T-cell (primary cell): ENCODE measurements at regions not wholly inside any gene's neighbourhood (a gene's known extent, or its start where the extent isn't known, plus 50 kb on each side); places are given as distances from the start of the nearest gene placed in this dataset.
"Not testable (repeated sequence)": the region's sequence is repeated elsewhere in the genome, so short reads cannot be mapped to it uniquely, and the experiment has no call there.

Experiments used
- ATAC-seq, 4 experiments: fragments of 200-7000 bp in 3 of 4; fragments of 150-1000 bp in 1 of 4; cut with Tn5 transposase; replicated peaks in 1 of 4; 1 replicate in 3 of 4; 2 replicates in 1 of 4; pipeline ENCODE4 v1.10.0; 2021; ENCODE audit warnings: moderate library complexity in 3 of 4, mild to moderate bottlenecking in 2 of 4, moderate number of reproducible peaks in 1 of 4
- CTCF ChIA-PET, 2 donors: fragments of 300-600 bp; sonication (Branson Sonifier 250); formaldehyde crosslinking; loops; one replicate each; lab custom pipeline; 2022; ENCODE audit warnings: antibody characterized with exemption in 2 of 2; lab: Charles Lee
- POLR2A ChIA-PET, 2 donors: fragments of 300-600 bp; sonication (Branson Sonifier 250); formaldehyde crosslinking; loops; one replicate each; lab custom pipeline; 2022; ENCODE audit warnings: antibody characterized with exemption in 2 of 2; lab: Charles Lee
- DNase-seq, 35 experiments: peaks; one replicate each; pipeline versions ENCODE4 v3.0.0 to v3.0.0-alpha.2; 2013 to 2023
- H3K27ac ChIP-seq: one replicate; pipeline ENCODE4 v1.5.1; 2013; ENCODE audit warnings: low read length
- H3K27me3 ChIP-seq, 2 experiments: replicated peaks in 1 of 2; 1 replicate in 1 of 2; 2 replicates in 1 of 2; pipeline versions ENCODE4 v1.6.1 to v1.7.0; 2013; ENCODE audit warnings: low read length in 1 of 2, mixed read lengths in 1 of 2; ENCODE audit not compliant: control insufficient read depth in 2 of 2, insufficient read depth in 2 of 2; ENCODE audit errors: extremely low read depth in 1 of 2
- H3K36me3 ChIP-seq, 2 donors: 1 replicate in 1 of 2; 2 replicates in 1 of 2; pipeline versions ENCODE4 v1.6.1 to v1.7.0; 2013; ENCODE audit warnings: low read length in 1 of 2; ENCODE audit not compliant: control insufficient read depth in 2 of 2, insufficient read depth in 1 of 2; ENCODE audit errors: extremely low read depth in 1 of 2
- H3K4me1 ChIP-seq, 2 experiments: 1 replicate in 1 of 2; 2 replicates in 1 of 2; pipeline versions ENCODE4 v1.6.1 to v1.7.0; 2013; ENCODE audit warnings: low read length in 2 of 2, mixed read lengths in 1 of 2; ENCODE audit not compliant: insufficient read depth in 2 of 2, control insufficient read depth in 1 of 2; ENCODE audit errors: extremely low read depth in 1 of 2
- H3K4me3 ChIP-seq, 2 donors: 1 replicate in 1 of 2; 2 replicates in 1 of 2; pipeline versions ENCODE4 v1.5.1 to v1.7.0; 2013; ENCODE audit warnings: mild to moderate bottlenecking in 2 of 2, low read length in 1 of 2, moderate library complexity in 1 of 2; ENCODE audit not compliant: control insufficient read depth in 1 of 2; ENCODE audit errors: extremely low read depth in 1 of 2
- H3K9me3 ChIP-seq: 2 replicates; pipeline ENCODE4 v1.7.0; 2013
- H3K27ac Mint-ChIP-seq, 2 donors: one replicate each; pipeline ENCODE4 v1.8.0; 2020 to 2021; ENCODE audit warnings: mild to moderate bottlenecking in 2 of 2, mixed read lengths in 2 of 2
- H3K27me3 Mint-ChIP-seq, 2 donors: one replicate each; pipeline ENCODE4 v1.8.0; 2021 to 2022; ENCODE audit warnings: mixed read lengths in 2 of 2
- H3K36me3 Mint-ChIP-seq: one replicate; pipeline ENCODE4 v1.8.0; 2021; ENCODE audit warnings: mixed read lengths
- H3K4me1 Mint-ChIP-seq, 3 donors: one replicate each; pipeline ENCODE4 v1.8.0; 2020 to 2022; ENCODE audit warnings: mixed read lengths in 3 of 3, mild to moderate bottlenecking in 1 of 3
- H3K4me3 Mint-ChIP-seq, 3 donors: one replicate each; pipeline ENCODE4 v1.8.0; 2020 to 2022; ENCODE audit warnings: mild to moderate bottlenecking in 3 of 3, mixed read lengths in 3 of 3, moderate library complexity in 3 of 3
- H3K9me3 Mint-ChIP-seq, 3 donors: one replicate each; pipeline ENCODE4 v1.8.0; 2020 to 2022; ENCODE audit warnings: mixed read lengths in 3 of 3
- WGBS: methylation state at CpG from one replicate; pipeline ENCODE4 v1.1.5; 2013; ENCODE audit warnings: missing lambda C conversion rate; ENCODE audit not compliant: insufficient coverage; 5-methylcytosine and 5-hydroxymethylcytosine counted together

DNA sequence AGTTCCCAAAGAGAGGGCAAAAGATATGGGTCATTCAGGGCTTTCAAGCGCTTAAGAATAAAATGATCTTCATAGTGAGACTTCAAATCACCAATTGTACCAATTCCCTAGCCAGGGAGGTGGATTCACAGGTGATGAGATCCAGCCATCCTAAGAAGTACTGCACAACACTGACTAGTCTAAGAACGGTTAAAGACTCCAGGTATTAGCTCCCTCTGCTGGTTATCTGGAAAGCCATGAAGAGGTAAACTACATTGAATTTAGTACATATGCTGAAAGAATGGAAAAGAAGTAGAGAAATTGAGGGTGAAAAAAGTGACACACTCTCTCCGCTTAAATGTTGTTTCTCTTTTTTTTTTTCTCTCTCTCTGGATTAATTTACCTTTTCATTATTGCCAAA, 87.4 kb upstream of the HSFY1 start:
- H3K4me3 ChIP-seq, H3K36me3 ChIP-seq, H3K9me3 ChIP-seq, H3K4me3 Mint-ChIP-seq, POLR2A ChIA-PET, DNase-seq, H3K27ac ChIP-seq, H3K9me3 Mint-ChIP-seq, H3K27me3 ChIP-seq, H3K27ac Mint-ChIP-seq, H3K36me3 Mint-ChIP-seq, ATAC-seq, H3K4me1 Mint-ChIP-seq, H3K4me1 ChIP-seq, CTCF ChIA-PET, H3K27me3 Mint-ChIP-seq: not testable (repeated sequence)
- no CpG with 5 or more reads among the region's 3 CpGs for WGBS

- H3K27me3 ChIP-seq, H3K36me3 ChIP-seq, H3K4me3 ChIP-seq, H3K4me3 Mint-ChIP-seq, ATAC-seq, H3K4me1 Mint-ChIP-seq, H3K27ac ChIP-seq, CTCF ChIA-PET, H3K27ac Mint-ChIP-seq, H3K4me1 ChIP-seq, H3K9me3 Mint-ChIP-seq, DNase-seq, H3K27me3 Mint-ChIP-seq, H3K9me3 ChIP-seq, H3K36me3 Mint-ChIP-seq, POLR2A ChIA-PET: not testable (repeated sequence)
- no CpG with 5 or more reads among the region's 2 CpGs for WGBS
Measured at GRCh38 chrY:18461211-18461911, 85.2 kb upstream of the HSFY1 start.

DNA sequence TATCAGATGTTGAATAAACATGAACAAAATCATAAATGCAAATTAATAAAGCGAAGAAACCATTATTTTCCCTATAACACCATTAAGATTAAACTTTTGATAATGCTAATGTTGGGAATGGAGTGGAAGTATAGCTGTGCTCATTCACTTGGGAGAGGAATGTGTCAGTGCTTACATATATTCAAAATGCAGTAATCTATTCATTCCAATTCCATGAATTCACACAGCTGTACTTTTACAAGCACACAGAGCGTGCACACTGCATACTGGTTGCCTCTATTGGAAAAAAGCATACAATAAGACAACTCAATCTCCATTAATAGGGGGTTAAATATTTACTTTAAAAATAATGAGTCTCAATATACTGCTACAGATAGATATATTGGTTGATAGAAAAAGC, 81.7 kb upstream of the HSFY1 start:
- CTCF ChIA-PET, H3K36me3 ChIP-seq, H3K27ac Mint-ChIP-seq, H3K4me3 Mint-ChIP-seq, H3K27me3 ChIP-seq, POLR2A ChIA-PET, H3K36me3 Mint-ChIP-seq, H3K4me3 ChIP-seq, H3K9me3 Mint-ChIP-seq, H3K4me1 ChIP-seq, DNase-seq, ATAC-seq, H3K27me3 Mint-ChIP-seq, H3K4me1 Mint-ChIP-seq, H3K27ac ChIP-seq, H3K9me3 ChIP-seq: not testable (repeated sequence)
- WGBS: no CpG with 5 or more reads among the region's 2 CpGs

GRCh38 chrY:18466661-18467060, 79.9 kb upstream of the HSFY1 start:
- DNase-seq, H3K27me3 ChIP-seq, H3K9me3 ChIP-seq, H3K36me3 Mint-ChIP-seq, H3K27ac ChIP-seq, H3K4me3 Mint-ChIP-seq, H3K4me3 ChIP-seq, H3K4me1 ChIP-seq, H3K27me3 Mint-ChIP-seq, POLR2A ChIA-PET, ATAC-seq, H3K4me1 Mint-ChIP-seq, H3K27ac Mint-ChIP-seq, CTCF ChIA-PET, H3K9me3 Mint-ChIP-seq, H3K36me3 ChIP-seq: not testable (repeated sequence)
- no CpG with 5 or more reads among the region's 4 CpGs for WGBS

GRCh38 chrY:18483354-18483753, 63.2 kb upstream of the HSFY1 start:
- CTCF ChIA-PET, H3K27me3 Mint-ChIP-seq, H3K4me3 ChIP-seq, DNase-seq, ATAC-seq, H3K36me3 Mint-ChIP-seq, H3K9me3 Mint-ChIP-seq, H3K4me1 ChIP-seq, H3K36me3 ChIP-seq, H3K27me3 ChIP-seq, H3K27ac ChIP-seq, H3K4me3 Mint-ChIP-seq, POLR2A ChIA-PET, H3K4me1 Mint-ChIP-seq, H3K27ac Mint-ChIP-seq, H3K9me3 ChIP-seq: not testable (repeated sequence)
- no CpG with 5 or more reads among the region's 6 CpGs for WGBS
